ENCODE measurements at regions not wholly inside any gene's neighbourhood (a gene's known extent, or its start where the extent isn't known, plus 50 kb on each side); places are given as distances from the start of the nearest gene placed in this dataset.

DNA sequence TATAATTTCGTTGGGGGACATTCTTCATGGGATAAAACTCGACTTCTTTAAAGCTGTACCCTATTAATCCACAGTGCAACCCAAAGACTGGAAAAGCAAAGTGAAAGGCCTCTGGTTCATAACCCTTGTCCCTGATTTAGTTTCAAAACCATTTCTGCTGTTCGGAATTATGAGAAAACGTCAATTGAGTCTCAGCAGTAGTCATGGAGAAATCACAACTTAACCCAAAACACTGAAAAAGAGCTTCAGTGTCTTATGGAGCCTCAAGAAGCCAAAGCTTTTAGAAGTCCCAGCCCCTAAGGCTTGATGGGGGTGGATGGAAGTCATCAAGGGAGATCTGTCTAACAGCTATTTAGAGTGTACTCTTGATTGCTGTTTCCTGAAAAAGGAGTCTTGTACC, 73.5 kb upstream of the VCAM1 start:
- no peak overlapping the region for H2AFZ ChIP-seq (ENCODE audit: control insufficient read depth, low read length)
- FAIRE-seq (no peak), DNase-seq (ENCODE audit: low read depth, low spot score) (no peak)
- H3K4me3 ChIP-seq (ENCODE audit: control insufficient read depth in 2 of 3, extremely low read depth in 1 of 3, insufficient read depth in 2 of 3, low read depth in 1 of 3, low read length in 3 of 3), result no peak overlapping the region
- no peaks in the 10 kb centered on the region for H4K20me1 ChIP-seq (ENCODE audit: control insufficient read depth, extremely low read depth, insufficient read depth, low read length)
- no peak overlapping the region for H3K27ac ChIP-seq (ENCODE audit: control insufficient read depth, insufficient read depth, low read length)
- H3K79me2 ChIP-seq (ENCODE audit: control insufficient read depth, insufficient read depth, low read length), result no peaks in the 10 kb centered on the region
- H3K4me1 ChIP-seq (ENCODE audit: control insufficient read depth, extremely low read depth, insufficient read depth, low read length), result no peaks in the 10 kb centered on the region
- H3K27me3 ChIP-seq (ENCODE audit: control insufficient read depth, extremely low read depth, insufficient read depth, low read length), result no peaks in the 10 kb centered on the region
- no peak overlapping the region for H3K4me2 ChIP-seq (ENCODE audit: control insufficient read depth, extremely low read depth, insufficient read depth, low read depth, low read length)
- TF ChIP-seq CTCF (optimal IDR thresholded peaks at IDR 0.05 in 1 of 3, IDR thresholded peaks at IDR 0.05 in 1 of 3, conservative IDR thresholded peaks at IDR 0.05 in 1 of 3; ENCODE audit: extremely low read depth in 1 of 3, insufficient read depth in 2 of 3, low read length in 3 of 3) (no peak), EZH2 (IDR thresholded peaks at IDR 0.05; ENCODE audit: low read length) (no peak)
- no peaks in the 10 kb centered on the region for H3K36me3 ChIP-seq (ENCODE audit: control insufficient read depth in 2 of 2, extremely low read depth in 1 of 2, insufficient read depth in 2 of 2, low read length in 2 of 2)
- no peak overlapping the region for H3K9ac ChIP-seq (ENCODE audit: control insufficient read depth, extremely low read depth, insufficient read depth, low read length)
- H3K9me3 ChIP-seq (ENCODE audit: control insufficient read depth, low read depth, low read length), result no peaks in the 10 kb centered on the region
- dilution Hi-C loops (cut with MboI; ENCODE audit: extremely low pct_ligation_motif_present, low sequenced_read_pairs), result no loop called here
- H3K9me1 ChIP-seq (ENCODE audit: control insufficient read depth, extremely low read depth, insufficient read depth, low read length), result no peaks in the 10 kb centered on the region

GRCh38 chr1:100649146-100649545, 70.4 kb upstream of the VCAM1 start:
- TF ChIP-seq EZH2 (IDR thresholded peaks at IDR 0.05; ENCODE audit: low read length), result no peak
- no peak for TF ChIP-seq CTCF (optimal IDR thresholded peaks at IDR 0.05 in 1 of 3, IDR thresholded peaks at IDR 0.05 in 1 of 3, conservative IDR thresholded peaks at IDR 0.05 in 1 of 3; ENCODE audit: extremely low read depth in 1 of 3, insufficient read depth in 2 of 3, low read length in 3 of 3)
- Histone ChIP-seq H3K4me3 (ENCODE audit: control insufficient read depth in 2 of 3, extremely low read depth in 1 of 3, insufficient read depth in 2 of 3, low read depth in 1 of 3, low read length in 3 of 3) (no peak overlapping the region), H3K27ac (ENCODE audit: control insufficient read depth, insufficient read depth, low read length) (no peak overlapping the region), H3K9ac (ENCODE audit: control insufficient read depth, extremely low read depth, insufficient read depth, low read length) (no peak overlapping the region), H3K27me3 (ENCODE audit: control insufficient read depth, extremely low read depth, insufficient read depth, low read length) (no peaks in the 10 kb centered on the region), H3K4me1 (ENCODE audit: control insufficient read depth, extremely low read depth, insufficient read depth, low read length) (no peaks in the 10 kb centered on the region), H3K4me2 (ENCODE audit: control insufficient read depth, extremely low read depth, insufficient read depth, low read depth, low read length) (no peak overlapping the region), H3K36me3 (ENCODE audit: control insufficient read depth in 2 of 2, extremely low read depth in 1 of 2, insufficient read depth in 2 of 2, low read length in 2 of 2) (no peaks in the 10 kb centered on the region), H2AFZ (ENCODE audit: control insufficient read depth, low read length) (no peak overlapping the region), H3K9me1 (ENCODE audit: control insufficient read depth, extremely low read depth, insufficient read depth, low read length) (no peaks in the 10 kb centered on the region), H4K20me1 (ENCODE audit: control insufficient read depth, extremely low read depth, insufficient read depth, low read length) (no peaks in the 10 kb centered on the region), H3K9me3 (ENCODE audit: control insufficient read depth, low read depth, low read length) (no peaks in the 10 kb centered on the region), H3K79me2 (ENCODE audit: control insufficient read depth, insufficient read depth, low read length) (no peaks in the 10 kb centered on the region)
- DNase-seq (ENCODE audit: low read depth, low spot score) (no peak), FAIRE-seq (no peak)
- dilution Hi-C loops (cut with MboI; ENCODE audit: extremely low pct_ligation_motif_present, low sequenced_read_pairs), result no loop called here

Measured in keratinocyte (primary cell).